H1 (cell line): ENCODE measurements at regions not wholly inside any gene's neighbourhood (a gene's known extent, or its start where the extent isn't known, plus 50 kb on each side); places are given as distances from the start of the nearest gene placed in this dataset.

Experiments
- CTCF ChIA-PET: fragments of 300-600 bp; sonication (Branson Sonifier 250); formaldehyde crosslinking; loops from one replicate; lab custom pipeline; 2021; ENCODE audit not compliant: partially characterized antibody; lab: Charles Lee
- POLR2A ChIA-PET: fragments of 300-600 bp; sonication (Branson Sonifier 250); formaldehyde crosslinking; loops from one replicate; lab custom pipeline; 2021; ENCODE audit warnings: inconsistent platforms; ENCODE audit not compliant: partially characterized antibody; lab: Charles Lee
- DNase-seq, 2 experiments: peaks; one replicate each; pipeline versions ENCODE4 v3.0.0 to v3.0.0-alpha.2; 2010 to 2022; ENCODE audit warnings: low spot score in 2 of 2, low read depth in 1 of 2, mixed read lengths in 1 of 2
- FAIRE-seq: peaks from 2 replicates; lab custom pipeline; 2011; peaks lifted over from hg19 to GRCh38; lab: Jason Lieb, UNC
- H2AFZ ChIP-seq: 2 replicates; pipeline ENCODE4 v1.8.1; 2012; ENCODE audit warnings: low read length, inconsistent platforms
- H2AK5ac ChIP-seq: 2 replicates; pipeline ENCODE4 v1.6.1; 2013; ENCODE audit warnings: low read depth, low read length
- H2BK120ac ChIP-seq: replicated peaks from 2 replicates; pipeline ENCODE3; 2013; ENCODE audit warnings: low read depth, low read length, inconsistent platforms
- H2BK12ac ChIP-seq: 2 replicates; pipeline ENCODE4 v1.6.1; 2013; ENCODE audit warnings: low read depth, low read length
- H2BK15ac ChIP-seq: 2 replicates; pipeline ENCODE4 v1.6.1; 2013; ENCODE audit warnings: low read length
- H2BK20ac ChIP-seq: 2 replicates; pipeline ENCODE4 v1.6.1; 2013; ENCODE audit warnings: low read length
- H2BK5ac ChIP-seq: 2 replicates; pipeline ENCODE4 v1.6.1; 2013; ENCODE audit warnings: low read depth, low read length
- H3K14ac ChIP-seq: 2 replicates; pipeline ENCODE4 v1.6.1; 2013; ENCODE audit warnings: inconsistent platforms; ENCODE audit not compliant: insufficient read length
- H3K18ac ChIP-seq: 2 replicates; pipeline ENCODE4 v1.6.1; 2013; ENCODE audit warnings: low read length; ENCODE audit errors: extremely low read depth
- H3K23ac ChIP-seq: 2 replicates; pipeline ENCODE4 v1.6.1; 2013; ENCODE audit warnings: inconsistent platforms; ENCODE audit not compliant: insufficient read length
- H3K23me2 ChIP-seq: 2 replicates; pipeline ENCODE4 v1.6.1; 2013; ENCODE audit warnings: low read depth, low read length
- H3K27ac ChIP-seq: 2 replicates; pipeline ENCODE4 v1.6.1; 2011; ENCODE audit warnings: low read depth, low read length, inconsistent platforms
- H3K27me3 ChIP-seq, 4 experiments: replicated peaks in 1 of 4; 1 replicate in 1 of 4; 2 replicates in 3 of 4; pipeline versions ENCODE4 v1.6.1 to v1.8.1; 2011 to 2013; ENCODE audit warnings: low read length in 3 of 4, mild to moderate bottlenecking in 3 of 4, inconsistent platforms in 2 of 4, mixed read lengths in 2 of 4, moderate library complexity in 1 of 4; ENCODE audit not compliant: control insufficient read depth in 3 of 4, insufficient read depth in 3 of 4; ENCODE audit errors: extremely low read depth in 1 of 4
- H3K36me3 ChIP-seq, 4 experiments: 2 replicates each; pipeline versions ENCODE4 v1.6.1 to v1.8.1; 2011 to 2013; ENCODE audit warnings: mild to moderate bottlenecking in 4 of 4, low read length in 3 of 4, moderate library complexity in 2 of 4, control low read depth in 1 of 4, inconsistent platforms in 1 of 4; ENCODE audit not compliant: insufficient read depth in 4 of 4, control insufficient read depth in 2 of 4
- H3K4ac ChIP-seq: replicated peaks from 2 replicates; pipeline ENCODE3; 2013; ENCODE audit warnings: low read length, low read depth, mixed read lengths, inconsistent platforms; ENCODE audit not compliant: insufficient read length
- H3K4me1 ChIP-seq, 4 experiments: replicated peaks in 1 of 4; 1 replicate in 1 of 4; 2 replicates in 3 of 4; pipeline versions ENCODE4 v1.6.1 to v1.8.1; 2011 to 2013; ENCODE audit warnings: low read length in 3 of 4, inconsistent platforms in 2 of 4, mixed read lengths in 1 of 4; ENCODE audit not compliant: insufficient read depth in 4 of 4, control insufficient read depth in 3 of 4
- H3K4me2 ChIP-seq, 2 experiments: 2 replicates each; pipeline versions ENCODE4 v1.6.1 to v1.8.1; 2011 to 2013; ENCODE audit warnings: low read depth in 2 of 2, low read length in 2 of 2, control low read depth in 1 of 2, inconsistent platforms in 1 of 2, mild to moderate bottlenecking in 1 of 2; ENCODE audit not compliant: insufficient read depth in 1 of 2
- H3K4me3 ChIP-seq, 4 experiments: fragments of 200-600, 300-600 bp in 1 of 4; sonication (generic), shearing (Covaris generic), sonication (Bioruptor Twin) in 1 of 4; 2 replicates each; pipeline versions ENCODE4 v1.5.1 to v1.8.1; 2011 to 2016; ENCODE audit warnings: low read length in 4 of 4, low read depth in 3 of 4, control low read depth in 2 of 4, inconsistent platforms in 2 of 4, mild to moderate bottlenecking in 2 of 4, mixed read lengths in 1 of 4, moderate library complexity in 1 of 4; ENCODE audit not compliant: insufficient read depth in 2 of 4; ENCODE audit errors: extremely low read depth in 1 of 4
- H3K56ac ChIP-seq: replicated peaks from 2 replicates; pipeline ENCODE3; 2013; ENCODE audit warnings: low read depth, mild to moderate bottlenecking, mixed read lengths, low read length, inconsistent platforms; ENCODE audit not compliant: insufficient read length
- H3K79me1 ChIP-seq: 2 replicates; pipeline ENCODE4 v1.6.1; 2013; ENCODE audit warnings: low read depth, low read length, control low read depth
- H3K79me2 ChIP-seq, 2 experiments: 2 replicates each; pipeline versions ENCODE4 v1.6.1 to v1.8.1; 2012 to 2013; ENCODE audit warnings: low read length in 2 of 2, mild to moderate bottlenecking in 2 of 2, inconsistent platforms in 1 of 2; ENCODE audit not compliant: insufficient read depth in 2 of 2, control insufficient read depth in 1 of 2
- H3K9ac ChIP-seq, 4 experiments: replicated peaks in 1 of 4; 1 replicate in 1 of 4; 2 replicates in 3 of 4; pipeline versions ENCODE4 v1.6.1 to v1.8.1; 2011 to 2013; ENCODE audit warnings: low read depth in 3 of 4, low read length in 3 of 4, control low read depth in 2 of 4, mild to moderate bottlenecking in 2 of 4, moderate library complexity in 2 of 4, inconsistent platforms in 1 of 4; ENCODE audit errors: extremely low read depth in 1 of 4
- H3K9me3 ChIP-seq, 2 experiments: 2 replicates each; pipeline versions ENCODE4 v1.6.1 to v1.8.1; 2012 to 2013; ENCODE audit warnings: mild to moderate bottlenecking in 2 of 2, moderate library complexity in 2 of 2, control low read depth in 1 of 2, inconsistent platforms in 1 of 2, low read depth in 1 of 2, low read length in 1 of 2, mixed read lengths in 1 of 2; ENCODE audit not compliant: insufficient read depth in 2 of 2
- H4K20me1 ChIP-seq, 2 experiments: replicated peaks in 1 of 2; 2 replicates each; pipeline versions ENCODE3 to v1.8.1; 2011 to 2013; ENCODE audit warnings: inconsistent platforms in 2 of 2, low read length in 2 of 2, mild to moderate bottlenecking in 1 of 2; ENCODE audit not compliant: insufficient read depth in 2 of 2, control insufficient read depth in 1 of 2
- H4K5ac ChIP-seq: 2 replicates; pipeline ENCODE4 v1.6.1; 2013; ENCODE audit warnings: low read length, low read depth, mixed read lengths, inconsistent platforms; ENCODE audit not compliant: insufficient read length
- H4K8ac ChIP-seq: 2 replicates; pipeline ENCODE4 v1.8.0; 2013; ENCODE audit warnings: mild to moderate bottlenecking, moderate library complexity, low read length, inconsistent platforms; ENCODE audit not compliant: insufficient read depth; ENCODE audit errors: extremely low read depth
- H4K91ac ChIP-seq: replicated peaks from 2 replicates; pipeline ENCODE3; 2013; ENCODE audit warnings: low read length, mixed read lengths, inconsistent platforms; ENCODE audit not compliant: insufficient read length
- CBX8 ChIP-seq: fragments of 300-800, 300-1000 bp; sonication (generic); IDR thresholded peaks from 2 replicates; pipeline ENCODE4 v1.7.1; 2016; ENCODE audit warnings: low read depth, low read length, borderline replicate concordance
- CHD1 ChIP-seq: IDR thresholded peaks from 2 replicates; pipeline ENCODE4 v1.6.1; 2012; ENCODE audit warnings: low read depth, low read length, improper control_type of control experiment
- GTF2F1 ChIP-seq: IDR thresholded peaks from 2 replicates; pipeline ENCODE4 v1.6.1; 2012; ENCODE audit warnings: low read depth, low read length, improper control_type of control experiment, borderline replicate concordance
- SAP30 ChIP-seq: fragments of 300-600 bp; sonication (generic); IDR thresholded peaks from 2 replicates; pipeline ENCODE4 v1.7.1; 2012; ENCODE audit warnings: low read length, moderate library complexity, mild to moderate bottlenecking, inconsistent platforms; ENCODE audit not compliant: insufficient read depth, insufficient replicate concordance
- SIN3A ChIP-seq, 2 experiments: IDR thresholded peaks in 1 of 2; conservative IDR thresholded peaks in 1 of 2; 2 replicates each; pipeline ENCODE4 v1.6.1; 2011 to 2012; ENCODE audit warnings: low read length in 2 of 2, improper control_type of control experiment in 1 of 2, low read depth in 1 of 2, mild to moderate bottlenecking in 1 of 2
- SP2 ChIP-seq: IDR thresholded peaks from 2 replicates; pipeline ENCODE4 v1.6.1; 2012; ENCODE audit warnings: mild to moderate bottlenecking, low read length, inconsistent platforms
- TCF12 ChIP-seq: IDR thresholded peaks from 2 replicates; pipeline ENCODE4 v1.6.1; 2011; ENCODE audit warnings: low read depth, mild to moderate bottlenecking, low read length
- TEAD4 ChIP-seq: IDR thresholded peaks from 2 replicates; pipeline ENCODE4 v1.6.1; 2012; ENCODE audit warnings: low read depth, low read length, inconsistent platforms, mixed read lengths
- WGBS, 2 experiments: shearing (Covaris generic) in 1 of 2; methylation state at CpG; one replicate each; pipeline versions ENCODE4 v1.1.6 to v1.1.7; 2013 to 2015; ENCODE audit warnings: low lambda C conversion rate in 2 of 2, mixed read lengths in 2 of 2, inconsistent platforms in 1 of 2, low coverage in 1 of 2, missing lambda C conversion rate in 1 of 2; ENCODE audit not compliant: insufficient replicate concordance in 2 of 2, insufficient coverage in 1 of 2, insufficient read length in 1 of 2; ENCODE audit errors: extremely low coverage in 1 of 2, missing lambda C conversion rate in 1 of 2; 5-methylcytosine and 5-hydroxymethylcytosine counted together
- TF ChIP-seq, protein P1 (sequence below): IDR thresholded peaks from 2 replicates; pipeline ENCODE4 v1.6.1; 2011; ENCODE audit warnings: low read depth, mild to moderate bottlenecking, low read length; ENCODE audit not compliant: insufficient read depth

DNA sequence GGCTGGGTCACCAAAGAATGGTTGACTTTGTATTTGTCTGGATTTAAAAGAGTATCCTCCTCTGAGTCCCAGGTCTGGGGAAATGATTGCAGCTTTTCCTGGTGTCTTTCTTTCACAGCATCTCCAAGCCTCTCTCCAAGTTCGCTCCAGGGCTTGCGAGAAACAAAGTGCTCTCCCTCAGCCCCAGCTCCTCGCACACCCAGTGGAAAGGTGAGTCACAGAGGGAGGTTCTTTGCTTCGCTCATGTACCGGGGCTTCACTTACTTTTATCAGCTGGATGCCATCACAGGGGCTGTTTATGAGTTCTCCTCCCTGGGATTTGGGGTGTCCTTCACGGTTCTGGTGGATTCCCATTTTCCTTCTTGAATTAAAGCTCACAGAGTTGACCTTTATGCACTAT lies 252.2 kb upstream of the PLPP4 start:
- no peaks in the 10 kb centered on the region for H3K79me2 ChIP-seq
- H3K27me3 ChIP-seq, result no peaks in the 10 kb centered on the region
- no peaks in the 10 kb centered on the region for H3K23me2 ChIP-seq
- TF ChIP-seq TCF12, result no peak
- TF ChIP-seq, protein P1, sequence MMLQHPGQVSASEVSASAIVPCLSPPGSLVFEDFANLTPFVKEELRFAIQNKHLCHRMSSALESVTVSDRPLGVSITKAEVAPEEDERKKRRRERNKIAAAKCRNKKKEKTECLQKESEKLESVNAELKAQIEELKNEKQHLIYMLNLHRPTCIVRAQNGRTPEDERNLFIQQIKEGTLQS, result no peak
- no peak for TF ChIP-seq TEAD4
- no peak for TF ChIP-seq SAP30
- TF ChIP-seq CHD1, result no peak
- no peak for TF ChIP-seq SIN3A (conservative IDR thresholded peaks at IDR 0.05 in 1 of 2, IDR thresholded peaks at IDR 0.05 in 1 of 2; ENCODE audit: low read depth in 1 of 2, low read length in 2 of 2)
- no peak for TF ChIP-seq GTF2F1
- no peak for TF ChIP-seq SP2
- no peak for TF ChIP-seq CBX8
- H3K14ac ChIP-seq, result no peak overlapping the region
- no peak overlapping the region for H2BK15ac ChIP-seq
- no peaks in the 10 kb centered on the region for H3K4me1 ChIP-seq
- H3K9me3 ChIP-seq, result no peaks in the 10 kb centered on the region
- ChIA-PET POLR2A (no interaction called here), CTCF (interaction anchor here (1.1 to 2.6 kb wide), 3 partner anchors 16 to 440 kb away, joined by 3 to 6 read pairs (median 3); no protein-coding TSS in a partner anchor)
- no peak overlapping the region for H3K4me2 ChIP-seq
- no peak overlapping the region for H2BK120ac ChIP-seq
- FAIRE-seq (no peak), DNase-seq (no peak)
- no peak overlapping the region for H3K56ac ChIP-seq
- H4K8ac ChIP-seq, result no peak overlapping the region
- no peak overlapping the region for H4K91ac ChIP-seq
- no peak overlapping the region for H2AK5ac ChIP-seq
- H3K18ac ChIP-seq, result no peak overlapping the region
- H3K9ac ChIP-seq, result no peak overlapping the region
- H3K4ac ChIP-seq, result no peak overlapping the region
- peaks cover 0 to 1% of the 10 kb centered on the region in 2 experiments for H4K20me1 ChIP-seq
- H2BK20ac ChIP-seq, result no peak overlapping the region
- H3K23ac ChIP-seq, result no peak overlapping the region
- H3K79me1 ChIP-seq, result no peaks in the 10 kb centered on the region
- no peak overlapping the region for H2BK12ac ChIP-seq
- H3K4me3 ChIP-seq, result no peak overlapping the region
- no peaks in the 10 kb centered on the region for H3K36me3 ChIP-seq
- no peak overlapping the region for H3K27ac ChIP-seq
- no peak overlapping the region for H4K5ac ChIP-seq
- no peak overlapping the region for H2AFZ ChIP-seq
- whole genome bisulfite sequencing, 2 experiments, result 90% methylated on average over 6 of the region's 6 CpGs; no CpG with 5 or more reads in 1 of the 2 experiments
- H2BK5ac ChIP-seq, result no peak overlapping the region
